DOHH2 (cell line): ENCODE measurements at regions not wholly inside any gene's neighbourhood (a gene's known extent, or its start where the extent isn't known, plus 50 kb on each side); places are given as distances from the start of the nearest gene placed in this dataset.

Source experiments
- H3F3A ChIP-seq: fragments of 200-600 bp; sonication (generic), shearing (Covaris generic); 2 replicates; pipeline ENCODE4 v1.6.0; 2016; ENCODE audit warnings: antibody characterized with exemption, mild to moderate bottlenecking; ENCODE audit not compliant: control insufficient read depth, insufficient read depth
- H3K27ac ChIP-seq: fragments of 200-600 bp; sonication (generic); 2 replicates; pipeline ENCODE4 v1.5.1; 2014; ENCODE audit warnings: low read depth, mild to moderate bottlenecking, low read length, moderate library complexity
- H3K27me3 ChIP-seq: fragments of 200-600 bp; sonication (generic); 2 replicates; pipeline ENCODE4 v1.6.1; 2014; ENCODE audit warnings: mild to moderate bottlenecking, low read length, mixed read lengths; ENCODE audit not compliant: control insufficient read depth
- H3K36me3 ChIP-seq: fragments of 200-600 bp; sonication (generic); 2 replicates; pipeline ENCODE4 v1.6.1; 2014; ENCODE audit warnings: mild to moderate bottlenecking, low read length, moderate library complexity, mixed read lengths; ENCODE audit not compliant: control insufficient read depth
- H3K4me1 ChIP-seq: fragments of 200-600 bp; sonication (generic); 2 replicates; pipeline ENCODE4 v1.6.1; 2014; ENCODE audit warnings: mild to moderate bottlenecking, low read length, mixed read lengths; ENCODE audit not compliant: control insufficient read depth
- H3K4me2 ChIP-seq: fragments of 200-600 bp; sonication (generic); 2 replicates; pipeline ENCODE4 v1.6.0; 2014; ENCODE audit warnings: mild to moderate bottlenecking, low read length, moderate library complexity
- H3K4me3 ChIP-seq: fragments of 200-600 bp; sonication (generic); 2 replicates; pipeline ENCODE4 v1.5.1; 2014; ENCODE audit warnings: mild to moderate bottlenecking, low read length, mixed read lengths
- H3K79me2 ChIP-seq: fragments of 200-600 bp; sonication (generic); 2 replicates; pipeline ENCODE4 v1.6.1; 2014; ENCODE audit warnings: mild to moderate bottlenecking, low read length, mixed read lengths; ENCODE audit not compliant: control insufficient read depth
- H3K9me2 ChIP-seq: fragments of 200-600 bp; sonication (generic); replicated peaks from 2 replicates; pipeline ENCODE4 v1.6.1; 2014; ENCODE audit warnings: mild to moderate bottlenecking, low read length, mixed read lengths; ENCODE audit not compliant: control insufficient read depth
- H3K9me3 ChIP-seq: fragments of 200-600 bp; sonication (generic); 2 replicates; pipeline ENCODE4 v1.6.1; 2014; ENCODE audit warnings: antibody characterized with exemption, low read length, mixed read lengths; ENCODE audit not compliant: control insufficient read depth, insufficient read depth
- H4K20me1 ChIP-seq: fragments of 200-600 bp; sonication (generic); 2 replicates; pipeline ENCODE4 v1.6.0; 2014; ENCODE audit warnings: low read depth, mild to moderate bottlenecking, antibody characterized with exemption, low read length, moderate library complexity; ENCODE audit not compliant: control insufficient read depth, insufficient read depth
- EZH2phosphoT487 ChIP-seq: fragments of 200-600 bp; sonication (generic); IDR thresholded peaks from 2 replicates; pipeline ENCODE4 v1.6.1; 2017; ENCODE audit warnings: borderline replicate concordance, mild to moderate bottlenecking, antibody characterized with exemption, low read length, moderate library complexity, mixed read lengths
- TF ChIP-seq, protein P1 (sequence below): fragments of 200-600 bp; sonication (generic); IDR thresholded peaks from one replicate; pipeline ENCODE4 v1.5.1; 2014; ENCODE audit warnings: antibody characterized with exemption, mild to moderate bottlenecking, low read depth, low read length; ENCODE audit not compliant: poor library complexity, severe bottlenecking

DNA sequence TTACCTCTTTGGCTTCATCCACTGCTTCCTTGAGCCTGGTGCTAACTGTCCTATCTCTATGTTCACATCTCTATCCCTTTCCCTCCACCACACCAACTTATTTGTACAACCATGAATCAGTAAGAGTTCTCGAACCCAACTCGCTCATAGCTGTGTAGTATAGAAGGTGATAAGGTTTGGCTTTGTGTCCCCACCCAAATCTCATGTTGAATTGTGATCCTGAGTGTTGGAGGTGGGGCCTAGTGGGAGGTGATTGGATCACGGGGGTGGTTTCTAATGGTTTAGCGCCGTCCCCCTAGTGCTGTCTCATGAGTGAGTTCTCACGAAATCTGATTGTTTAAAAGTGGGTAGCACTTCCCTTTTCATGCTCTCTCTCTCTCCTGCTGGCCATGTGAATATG lies 235.6 kb upstream of the FMN2 start:
- Histone ChIP-seq H3K36me3 (no peaks in the 10 kb centered on the region), H3K4me3 (no peak overlapping the region), H3K9me2 (no peaks in the 10 kb centered on the region), H3K79me2 (no peaks in the 10 kb centered on the region), H3F3A (no peaks in the 10 kb centered on the region), H4K20me1 (no peaks in the 10 kb centered on the region), H3K27ac (no peak overlapping the region), H3K4me2 (no peak overlapping the region), H3K27me3 (no peaks in the 10 kb centered on the region), H3K4me1 (no peaks in the 10 kb centered on the region), H3K9me3 (no peaks in the 10 kb centered on the region)
- TF ChIP-seq EZH2phosphoT487, result no peak
- TF ChIP-seq, protein P1, sequence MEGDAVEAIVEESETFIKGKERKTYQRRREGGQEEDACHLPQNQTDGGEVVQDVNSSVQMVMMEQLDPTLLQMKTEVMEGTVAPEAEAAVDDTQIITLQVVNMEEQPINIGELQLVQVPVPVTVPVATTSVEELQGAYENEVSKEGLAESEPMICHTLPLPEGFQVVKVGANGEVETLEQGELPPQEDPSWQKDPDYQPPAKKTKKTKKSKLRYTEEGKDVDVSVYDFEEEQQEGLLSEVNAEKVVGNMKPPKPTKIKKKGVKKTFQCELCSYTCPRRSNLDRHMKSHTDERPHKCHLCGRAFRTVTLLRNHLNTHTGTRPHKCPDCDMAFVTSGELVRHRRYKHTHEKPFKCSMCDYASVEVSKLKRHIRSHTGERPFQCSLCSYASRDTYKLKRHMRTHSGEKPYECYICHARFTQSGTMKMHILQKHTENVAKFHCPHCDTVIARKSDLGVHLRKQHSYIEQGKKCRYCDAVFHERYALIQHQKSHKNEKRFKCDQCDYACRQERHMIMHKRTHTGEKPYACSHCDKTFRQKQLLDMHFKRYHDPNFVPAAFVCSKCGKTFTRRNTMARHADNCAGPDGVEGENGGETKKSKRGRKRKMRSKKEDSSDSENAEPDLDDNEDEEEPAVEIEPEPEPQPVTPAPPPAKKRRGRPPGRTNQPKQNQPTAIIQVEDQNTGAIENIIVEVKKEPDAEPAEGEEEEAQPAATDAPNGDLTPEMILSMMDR, result no peak

DNA sequence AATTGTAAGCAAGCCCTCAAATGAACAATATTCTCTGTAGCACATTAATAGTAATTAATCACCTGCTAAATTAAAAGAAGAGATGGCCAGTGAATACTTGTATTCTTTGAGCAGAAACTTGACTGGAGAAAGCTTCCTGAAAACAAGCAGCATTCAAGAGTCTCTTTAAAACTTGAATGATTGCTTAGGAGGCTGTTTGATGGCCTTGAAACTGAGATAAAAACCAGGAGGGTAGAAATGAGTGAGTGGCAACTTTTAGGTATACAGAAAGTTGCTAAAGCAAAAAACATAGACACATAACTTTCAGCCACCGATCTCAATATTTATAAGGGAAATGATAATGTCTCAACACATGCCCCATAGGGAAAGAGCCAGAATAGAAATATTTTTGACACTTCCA lies 234.8 kb upstream of the FMN2 start:
- H3K27me3 ChIP-seq, result no peaks in the 10 kb centered on the region
- H3K4me2 ChIP-seq, result no peak overlapping the region
- no peaks in the 10 kb centered on the region for H3K36me3 ChIP-seq
- no peaks in the 10 kb centered on the region for H4K20me1 ChIP-seq
- no peaks in the 10 kb centered on the region for H3K9me3 ChIP-seq
- H3F3A ChIP-seq, result no peaks in the 10 kb centered on the region
- H3K4me3 ChIP-seq, result no peak overlapping the region
- TF ChIP-seq, protein P1, result no peak
- no peaks in the 10 kb centered on the region for H3K79me2 ChIP-seq
- H3K9me2 ChIP-seq, result no peaks in the 10 kb centered on the region
- H3K4me1 ChIP-seq, result no peaks in the 10 kb centered on the region
- no peak overlapping the region for H3K27ac ChIP-seq

DNA sequence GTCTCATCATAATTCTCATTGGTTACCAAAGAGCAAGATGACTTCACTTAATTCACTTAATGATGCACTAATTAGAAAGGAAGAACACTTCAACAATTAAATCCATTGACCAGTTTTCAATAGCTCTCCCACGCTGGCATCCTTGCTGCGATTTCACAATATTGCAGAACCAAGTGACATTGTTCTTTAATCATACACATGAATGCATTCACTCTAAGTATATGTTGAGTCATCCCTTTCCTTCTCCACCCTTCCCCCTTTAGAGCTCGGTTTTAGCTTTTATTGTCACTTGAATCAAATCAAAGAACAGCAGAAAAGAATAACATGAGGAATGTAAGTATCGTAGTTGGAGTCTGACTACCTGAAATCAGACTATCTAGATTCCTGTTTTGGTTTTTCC lies 233.6 kb upstream of the FMN2 start:
- H3K4me2 ChIP-seq, result no peak overlapping the region
- no peaks in the 10 kb centered on the region for H4K20me1 ChIP-seq
- no peaks in the 10 kb centered on the region for H3K9me3 ChIP-seq
- H3K27me3 ChIP-seq, result no peaks in the 10 kb centered on the region
- H3K9me2 ChIP-seq, result no peaks in the 10 kb centered on the region
- no peaks in the 10 kb centered on the region for H3K36me3 ChIP-seq
- H3K27ac ChIP-seq, result no peak overlapping the region
- no peaks in the 10 kb centered on the region for H3F3A ChIP-seq
- no peaks in the 10 kb centered on the region for H3K4me1 ChIP-seq
- H3K4me3 ChIP-seq, result no peak overlapping the region
- H3K79me2 ChIP-seq, result no peaks in the 10 kb centered on the region
- TF ChIP-seq EZH2phosphoT487, result no peak
- TF ChIP-seq, protein P1, result no peak

DNA sequence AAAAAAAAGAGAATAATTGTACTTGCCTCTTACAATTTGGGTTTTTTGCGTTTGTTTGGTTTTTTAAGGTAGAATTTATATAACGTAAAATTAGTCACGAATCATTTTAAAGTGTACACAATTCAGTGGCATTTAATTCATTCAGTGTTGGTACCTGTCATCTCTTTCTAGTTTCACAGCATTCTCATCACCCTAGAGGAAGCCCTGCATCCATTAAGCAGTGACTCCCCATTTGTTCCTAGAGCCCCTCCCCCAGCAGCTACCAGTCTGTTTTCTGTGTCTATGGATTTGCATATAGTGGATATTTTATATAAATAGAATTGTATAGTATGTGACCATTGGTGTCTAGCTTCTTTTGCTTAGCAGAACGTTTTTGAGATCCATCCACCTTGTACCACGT lies 233.2 kb upstream of the FMN2 start:
- Histone ChIP-seq H3K27ac (no peak overlapping the region), H4K20me1 (no peaks in the 10 kb centered on the region), H3K4me3 (no peak overlapping the region), H3K9me3 (no peaks in the 10 kb centered on the region), H3F3A (no peaks in the 10 kb centered on the region), H3K36me3 (no peaks in the 10 kb centered on the region), H3K4me2 (no peak overlapping the region), H3K4me1 (no peaks in the 10 kb centered on the region), H3K79me2 (no peaks in the 10 kb centered on the region), H3K27me3 (no peaks in the 10 kb centered on the region), H3K9me2 (no peaks in the 10 kb centered on the region)
- TF ChIP-seq EZH2phosphoT487, result no peak
- TF ChIP-seq, protein P1, result no peak
